ACC112 (cell line): ENCODE measurements at regions not wholly inside any gene's neighbourhood (a gene's known extent, or its start where the extent isn't known, plus 50 kb on each side); places are given as distances from the start of the nearest gene placed in this dataset.

Experiments used
- H2AFZ ChIP-seq: fragments of 200-600 bp; sonication (generic); one replicate; pipeline ENCODE4 v1.6.0; 2017; ENCODE audit warnings: antibody characterized with exemption, low read length; ENCODE audit not compliant: unreplicated experiment
- H3K27ac ChIP-seq: fragments of 200-600 bp; sonication (generic); 2 replicates; pipeline ENCODE4 v1.5.1; 2014; ENCODE audit warnings: low read depth, mild to moderate bottlenecking, antibody characterized with exemption, low read length, moderate library complexity
- H3K27me3 ChIP-seq: fragments of 200-600 bp; sonication (generic); 2 replicates; pipeline ENCODE4 v1.6.1; 2014; ENCODE audit warnings: mild to moderate bottlenecking, antibody characterized with exemption, low read length, moderate library complexity, mixed read lengths; ENCODE audit not compliant: insufficient read depth
- H3K36me3 ChIP-seq: fragments of 200-600 bp; sonication (generic); 2 replicates; pipeline ENCODE4 v1.6.1; 2016; ENCODE audit warnings: mild to moderate bottlenecking, antibody characterized with exemption, low read length, moderate library complexity, mixed read lengths; ENCODE audit not compliant: insufficient read depth
- H3K4me1 ChIP-seq: fragments of 200-600 bp; sonication (generic); one replicate; pipeline ENCODE4 v1.6.1; 2016; ENCODE audit warnings: low read length, mixed read lengths; ENCODE audit not compliant: insufficient read depth, unreplicated experiment, control insufficient read depth
- H3K4me3 ChIP-seq: fragments of 200-600 bp; sonication (generic); 2 replicates; pipeline ENCODE4 v1.5.1; 2014; ENCODE audit warnings: mild to moderate bottlenecking, low read depth, low read length
- H3K79me2 ChIP-seq: fragments of 200-600 bp; sonication (generic); one replicate; pipeline ENCODE4 v1.6.0; 2016; ENCODE audit warnings: low read length; ENCODE audit not compliant: control insufficient read depth, unreplicated experiment, insufficient read depth

DNA sequence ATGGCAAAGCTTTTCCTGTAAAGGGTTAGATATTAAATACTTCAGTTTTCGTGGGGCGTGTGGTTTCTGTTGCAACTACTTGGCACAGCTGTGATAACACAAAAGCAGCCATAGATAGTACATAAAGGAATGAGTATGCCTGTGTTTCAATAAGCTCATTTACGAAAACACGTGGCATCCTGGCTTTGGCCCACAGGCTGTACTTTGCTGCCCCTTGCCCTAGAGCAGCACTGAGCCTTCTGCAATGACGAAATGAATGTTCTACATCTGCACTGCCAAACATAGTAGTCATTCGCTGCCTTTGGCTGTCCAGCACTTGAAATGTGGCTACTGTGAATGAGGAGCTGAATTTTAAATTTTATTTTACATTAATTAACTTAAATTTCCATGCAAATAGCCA lies 376.2 kb upstream of the TPK1 start:
- Histone ChIP-seq H3K36me3 (no peaks in the 10 kb centered on the region), H3K4me1 (no peaks in the 10 kb centered on the region), H3K79me2 (no peaks in the 10 kb centered on the region), H2AFZ (no peak overlapping the region), H3K4me3 (no peak overlapping the region), H3K27me3 (no peaks in the 10 kb centered on the region), H3K27ac (no peak overlapping the region)

DNA sequence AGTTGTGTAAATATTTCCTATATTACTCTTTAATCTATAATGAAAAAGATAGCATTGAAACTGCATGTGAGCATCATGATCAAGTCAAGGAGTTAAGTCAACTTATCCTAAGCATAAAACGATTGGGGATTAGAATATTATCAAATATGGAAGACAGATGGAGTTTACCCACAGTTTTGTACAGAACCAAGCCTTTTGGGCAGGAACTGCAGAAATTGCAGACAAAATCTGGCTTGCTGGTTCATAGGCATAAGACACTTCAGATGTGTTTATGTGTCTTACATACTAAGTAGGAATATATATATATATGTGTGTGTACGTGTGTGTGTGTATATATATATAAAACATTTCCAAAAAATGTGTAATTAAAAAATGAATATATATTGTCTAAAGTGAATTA lies 375.4 kb upstream of the TPK1 start:
- Histone ChIP-seq H3K36me3 (no peaks in the 10 kb centered on the region), H3K27me3 (no peaks in the 10 kb centered on the region), H3K27ac (no peak overlapping the region)

DNA sequence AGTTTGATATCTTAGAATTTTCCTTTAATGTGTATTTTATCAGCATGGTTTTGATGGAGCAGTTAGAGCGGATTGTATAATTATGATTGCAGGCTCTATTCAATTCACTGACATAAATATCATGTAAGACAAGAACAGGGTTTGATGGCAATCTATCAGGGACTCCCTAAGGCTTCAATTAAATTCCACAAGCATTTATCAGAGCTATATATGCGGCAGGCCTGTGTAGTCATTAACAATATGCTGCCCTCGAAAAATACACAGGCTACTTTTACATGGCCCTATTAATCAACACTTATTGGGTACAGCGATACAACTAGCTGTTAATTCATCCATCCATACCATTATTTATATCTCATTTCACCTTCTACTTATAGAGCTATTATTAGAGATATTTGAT lies 358.1 kb upstream of the TPK1 start:
- H3K4me1 ChIP-seq = no peaks in the 10 kb centered on the region
- H2AFZ ChIP-seq = no peak overlapping the region
- no peaks in the 10 kb centered on the region for H3K79me2 ChIP-seq

More for the DNA sequence above, 375.4 kb upstream of the TPK1 start:
- Histone ChIP-seq H3K4me3 (no peak overlapping the region), H2AFZ (no peak overlapping the region), H3K4me1 (no peaks in the 10 kb centered on the region), H3K79me2 (no peaks in the 10 kb centered on the region)

DNA sequence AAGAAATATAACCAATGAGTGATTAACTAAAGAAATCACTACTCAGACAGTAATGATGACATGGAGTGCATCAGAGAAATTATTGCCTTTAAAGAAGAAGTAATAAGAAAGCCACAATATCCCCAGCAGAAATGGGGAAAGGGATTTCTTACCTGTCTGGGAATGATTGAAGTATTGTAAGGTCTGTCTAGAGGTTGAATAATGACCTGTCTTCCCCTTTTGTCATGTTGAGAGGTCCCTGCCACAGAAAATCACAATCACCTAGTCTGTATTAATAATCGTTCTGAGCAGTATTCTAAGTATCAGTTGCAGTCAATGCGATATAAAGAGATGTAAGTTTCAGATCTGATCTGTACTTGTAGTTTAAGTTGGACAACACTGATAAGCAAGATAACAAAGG lies 349.1 kb upstream of the TPK1 start:
- no peak overlapping the region for H3K27ac ChIP-seq
- no peaks in the 10 kb centered on the region for H3K4me1 ChIP-seq
- no peaks in the 10 kb centered on the region for H3K36me3 ChIP-seq
- no peak overlapping the region for H3K4me3 ChIP-seq
- H3K27me3 ChIP-seq = no peaks in the 10 kb centered on the region
- H2AFZ ChIP-seq = no peak overlapping the region
- no peaks in the 10 kb centered on the region for H3K79me2 ChIP-seq

More for the DNA sequence above, 358.1 kb upstream of the TPK1 start:
- Histone ChIP-seq H3K36me3 (no peaks in the 10 kb centered on the region), H3K27ac (no peak overlapping the region), H3K27me3 (no peaks in the 10 kb centered on the region), H3K4me3 (no peak overlapping the region)

DNA sequence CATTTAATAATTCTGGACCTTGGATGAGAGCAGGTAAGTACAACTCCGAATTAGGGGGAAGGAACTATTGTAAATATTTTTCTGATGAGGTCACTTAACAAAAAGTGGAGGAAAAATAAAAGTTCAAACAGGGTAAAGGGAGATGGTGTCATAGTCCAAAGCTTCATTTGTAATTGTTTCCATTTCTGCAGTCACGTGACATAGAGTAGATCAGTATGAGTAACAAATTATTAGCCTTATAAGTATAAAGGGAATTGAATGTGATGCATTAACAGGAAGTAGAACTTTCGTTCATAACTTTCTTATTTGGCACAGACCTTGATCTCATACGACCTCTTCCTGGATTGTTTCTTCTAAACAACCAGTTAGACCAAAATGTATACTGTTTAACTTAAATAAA lies 347.2 kb upstream of the TPK1 start:
- Histone ChIP-seq H3K27me3 (no peaks in the 10 kb centered on the region), H3K36me3 (no peaks in the 10 kb centered on the region), H3K79me2 (no peaks in the 10 kb centered on the region), H3K4me3 (no peak overlapping the region), H2AFZ (no peak overlapping the region), H3K4me1 (no peaks in the 10 kb centered on the region), H3K27ac (no peak overlapping the region)

DNA sequence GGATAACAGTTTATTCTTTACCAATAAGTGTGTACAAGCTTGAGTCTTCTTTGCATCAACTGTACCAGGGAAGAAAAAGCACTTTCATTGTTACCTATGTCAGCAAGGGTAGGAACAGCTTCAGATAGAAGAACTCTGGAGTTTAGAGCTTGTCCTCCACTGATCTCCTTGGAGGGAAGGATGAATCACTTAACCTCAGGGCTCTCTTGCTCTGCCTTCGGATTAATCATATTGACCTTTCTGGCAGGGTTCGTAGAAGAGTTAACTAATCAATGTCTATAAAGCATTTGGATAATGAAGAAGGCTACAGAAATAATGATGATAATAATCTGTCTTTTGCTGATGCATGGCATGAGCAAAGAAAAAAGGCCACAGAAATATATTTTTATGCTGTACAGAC lies 339.5 kb upstream of the TPK1 start:
- Histone ChIP-seq H2AFZ (no peak overlapping the region), H3K4me1 (no peaks in the 10 kb centered on the region), H3K27ac (no peak overlapping the region), H3K4me3 (no peak overlapping the region), H3K27me3 (no peaks in the 10 kb centered on the region), H3K79me2 (no peaks in the 10 kb centered on the region), H3K36me3 (no peaks in the 10 kb centered on the region)

- no peaks in the 10 kb centered on the region for H3K79me2 ChIP-seq
- H3K36me3 ChIP-seq = no peaks in the 10 kb centered on the region
- no peak overlapping the region for H2AFZ ChIP-seq
- H3K27me3 ChIP-seq = no peaks in the 10 kb centered on the region
- no peaks in the 10 kb centered on the region for H3K4me1 ChIP-seq
- no peak overlapping the region for H3K27ac ChIP-seq
- H3K4me3 ChIP-seq = no peak overlapping the region
These were observed 334.1 kb upstream of the TPK1 start for GRCh38 chr7:145169908-145170307.

DNA sequence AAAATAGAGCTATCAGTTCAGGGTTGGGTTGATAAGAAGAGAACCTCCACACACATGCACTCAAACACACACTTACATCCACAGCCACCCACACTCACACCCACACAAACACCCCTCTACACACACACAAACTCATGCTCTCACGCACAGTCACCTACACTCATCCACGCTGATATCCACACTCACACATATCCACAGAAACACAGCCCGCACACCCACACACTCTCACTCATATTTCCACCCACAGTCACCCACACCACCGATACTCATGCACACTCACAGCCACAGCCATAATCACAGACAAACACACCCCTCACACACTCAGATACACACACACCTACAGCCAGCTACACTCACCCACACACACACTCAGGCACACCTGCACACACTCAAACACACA lies 333.0 kb upstream of the TPK1 start:
- H2AFZ ChIP-seq = no peak overlapping the region

DNA sequence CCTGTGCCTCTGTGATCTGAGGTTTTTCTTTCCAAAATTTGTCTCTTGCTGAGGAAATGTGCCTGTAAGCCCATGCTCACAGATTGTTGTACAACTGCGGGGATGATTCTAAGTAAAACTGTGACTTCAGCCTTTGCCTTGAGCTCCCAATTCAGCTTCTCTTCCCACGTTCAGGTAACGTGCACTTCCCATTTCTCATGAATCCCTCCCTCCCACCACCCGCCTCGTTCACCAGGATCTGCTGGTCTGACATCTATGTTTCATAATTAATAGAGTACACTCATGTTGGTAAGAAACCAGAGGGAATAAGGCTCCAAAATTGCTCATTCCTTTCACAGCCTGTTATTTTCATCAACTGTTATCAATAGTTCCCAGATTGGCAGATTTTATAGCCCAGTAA lies 332.6 kb upstream of the TPK1 start:
- H3K4me3 ChIP-seq = no peak overlapping the region
- no peaks in the 10 kb centered on the region for H3K79me2 ChIP-seq
- no peaks in the 10 kb centered on the region for H3K36me3 ChIP-seq
- H3K4me1 ChIP-seq = no peaks in the 10 kb centered on the region
- no peak overlapping the region for H3K27ac ChIP-seq
- H3K27me3 ChIP-seq = no peaks in the 10 kb centered on the region
- no peak overlapping the region for H2AFZ ChIP-seq

More for the DNA sequence above, 333.0 kb upstream of the TPK1 start:
- H3K36me3 ChIP-seq = no peaks in the 10 kb centered on the region
- H3K27me3 ChIP-seq = no peaks in the 10 kb centered on the region
- H3K27ac ChIP-seq = no peak overlapping the region
- H3K4me3 ChIP-seq = no peak overlapping the region
- H3K79me2 ChIP-seq = no peaks in the 10 kb centered on the region
- H3K4me1 ChIP-seq = no peaks in the 10 kb centered on the region

DNA sequence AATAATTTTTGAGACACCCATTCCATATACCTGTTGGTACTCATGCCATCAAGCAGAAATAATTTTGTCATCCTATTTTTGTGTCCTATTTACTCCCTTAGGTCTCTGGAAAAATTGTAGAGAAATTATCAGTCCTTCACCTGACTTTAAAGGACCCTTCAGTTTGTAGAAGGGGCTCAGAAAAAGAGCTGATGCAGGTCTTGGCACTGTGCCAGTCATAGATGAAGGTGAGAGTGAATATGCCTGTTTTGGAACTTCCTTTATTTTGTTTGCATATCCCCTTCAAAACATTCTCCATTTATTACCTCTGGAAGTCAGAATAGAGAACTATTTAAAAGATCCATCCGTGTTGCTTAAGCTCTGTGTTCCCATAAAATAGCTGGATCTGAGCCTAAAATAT lies 321.0 kb upstream of the TPK1 start:
- H2AFZ ChIP-seq = no peak overlapping the region
- no peak overlapping the region for H3K4me3 ChIP-seq
- no peaks in the 10 kb centered on the region for H3K36me3 ChIP-seq
- H3K27ac ChIP-seq = no peak overlapping the region
- no peaks in the 10 kb centered on the region for H3K4me1 ChIP-seq
- peaks cover 7% of the 10 kb centered on the region for H3K27me3 ChIP-seq
- H3K79me2 ChIP-seq = no peaks in the 10 kb centered on the region

DNA sequence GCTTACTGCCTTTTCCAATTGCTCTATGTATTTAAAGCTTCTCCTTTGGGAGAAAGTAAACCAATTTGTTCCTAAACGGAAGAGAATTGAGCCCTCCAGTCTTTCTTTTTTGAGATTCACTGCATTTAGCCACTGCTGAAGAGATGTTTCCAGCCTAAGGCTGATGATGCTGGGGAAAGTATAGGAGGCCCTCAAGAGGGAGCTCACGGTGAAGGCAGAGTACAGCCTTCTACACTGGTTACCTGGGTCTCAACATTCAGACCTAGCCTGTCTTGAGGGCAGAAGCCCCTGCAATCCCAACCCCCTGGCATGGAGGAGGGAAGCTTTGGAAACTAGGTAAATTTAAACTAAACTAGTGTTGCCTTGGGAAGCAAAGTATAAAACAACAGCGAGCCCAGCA lies 316.7 kb upstream of the TPK1 start:
- Histone ChIP-seq H3K36me3 (no peaks in the 10 kb centered on the region), H3K79me2 (no peaks in the 10 kb centered on the region), H3K4me3 (no peak overlapping the region), H3K27ac (no peak overlapping the region), H3K27me3 (peaks cover 11% of the 10 kb centered on the region), H2AFZ (no peak overlapping the region), H3K4me1 (no peaks in the 10 kb centered on the region)

DNA sequence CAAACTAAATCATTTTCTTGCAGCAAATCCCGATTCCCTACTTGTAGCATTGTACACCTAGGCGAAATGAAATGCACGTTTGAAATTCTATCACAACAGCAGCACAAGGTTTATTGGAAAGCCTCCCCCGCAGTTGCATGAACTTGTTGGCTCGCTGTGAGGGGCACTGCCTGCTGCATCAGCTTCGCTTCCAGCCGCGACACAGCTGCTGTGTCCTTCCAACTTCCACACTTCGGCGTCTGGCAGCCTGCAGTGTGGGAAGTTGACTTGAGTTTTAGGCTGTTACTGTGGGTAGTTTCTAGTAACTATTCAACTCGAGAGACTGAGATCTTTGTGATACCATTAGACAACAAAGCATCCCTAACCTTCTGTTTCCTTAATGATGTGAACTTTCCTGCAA lies 315.8 kb upstream of the TPK1 start:
- Histone ChIP-seq H3K27ac (no peak overlapping the region), H3K36me3 (no peaks in the 10 kb centered on the region), H3K4me3 (no peak overlapping the region), H3K79me2 (no peaks in the 10 kb centered on the region), H3K4me1 (no peaks in the 10 kb centered on the region), H3K27me3 (peaks cover 11% of the 10 kb centered on the region), H2AFZ (no peak overlapping the region)
